GM12873 (cell line): ENCODE measurements at regions not wholly inside any gene's neighbourhood (a gene's known extent, or its start where the extent isn't known, plus 50 kb on each side); places are given as distances from the start of the nearest gene placed in this dataset.

Experiments used
- TF ChIP-seq, protein P1 (sequence below): IDR thresholded peaks from 2 replicates; pipeline ENCODE4 v1.5.1; 2012; ENCODE audit warnings: low read depth, mild to moderate bottlenecking, moderate library complexity, low read length, control low read depth; ENCODE audit not compliant: insufficient read depth; ENCODE audit errors: missing control alignments

DNA sequence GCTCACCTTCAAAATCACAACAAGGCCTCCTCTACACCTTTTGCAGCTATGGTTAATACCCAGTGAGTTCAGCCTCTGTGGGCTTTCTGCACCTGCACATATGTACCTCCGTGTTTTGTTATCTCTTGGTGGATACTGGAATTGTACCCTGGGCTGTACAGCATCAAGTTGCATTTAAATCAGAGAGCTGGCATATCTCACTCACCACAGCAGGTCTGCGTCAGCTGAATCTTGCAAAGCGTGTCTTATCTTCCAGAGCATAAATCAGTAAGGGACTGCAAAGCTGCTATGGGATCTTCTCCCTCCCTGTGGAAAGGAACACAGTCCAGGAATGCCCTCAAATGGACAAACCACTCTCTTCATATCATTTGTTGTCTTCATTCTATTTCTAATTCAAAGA is 1048.7 kb downstream of the UQCRFS1 start:
- TF ChIP-seq, protein P1, sequence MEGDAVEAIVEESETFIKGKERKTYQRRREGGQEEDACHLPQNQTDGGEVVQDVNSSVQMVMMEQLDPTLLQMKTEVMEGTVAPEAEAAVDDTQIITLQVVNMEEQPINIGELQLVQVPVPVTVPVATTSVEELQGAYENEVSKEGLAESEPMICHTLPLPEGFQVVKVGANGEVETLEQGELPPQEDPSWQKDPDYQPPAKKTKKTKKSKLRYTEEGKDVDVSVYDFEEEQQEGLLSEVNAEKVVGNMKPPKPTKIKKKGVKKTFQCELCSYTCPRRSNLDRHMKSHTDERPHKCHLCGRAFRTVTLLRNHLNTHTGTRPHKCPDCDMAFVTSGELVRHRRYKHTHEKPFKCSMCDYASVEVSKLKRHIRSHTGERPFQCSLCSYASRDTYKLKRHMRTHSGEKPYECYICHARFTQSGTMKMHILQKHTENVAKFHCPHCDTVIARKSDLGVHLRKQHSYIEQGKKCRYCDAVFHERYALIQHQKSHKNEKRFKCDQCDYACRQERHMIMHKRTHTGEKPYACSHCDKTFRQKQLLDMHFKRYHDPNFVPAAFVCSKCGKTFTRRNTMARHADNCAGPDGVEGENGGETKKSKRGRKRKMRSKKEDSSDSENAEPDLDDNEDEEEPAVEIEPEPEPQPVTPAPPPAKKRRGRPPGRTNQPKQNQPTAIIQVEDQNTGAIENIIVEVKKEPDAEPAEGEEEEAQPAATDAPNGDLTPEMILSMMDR = no peak

DNA sequence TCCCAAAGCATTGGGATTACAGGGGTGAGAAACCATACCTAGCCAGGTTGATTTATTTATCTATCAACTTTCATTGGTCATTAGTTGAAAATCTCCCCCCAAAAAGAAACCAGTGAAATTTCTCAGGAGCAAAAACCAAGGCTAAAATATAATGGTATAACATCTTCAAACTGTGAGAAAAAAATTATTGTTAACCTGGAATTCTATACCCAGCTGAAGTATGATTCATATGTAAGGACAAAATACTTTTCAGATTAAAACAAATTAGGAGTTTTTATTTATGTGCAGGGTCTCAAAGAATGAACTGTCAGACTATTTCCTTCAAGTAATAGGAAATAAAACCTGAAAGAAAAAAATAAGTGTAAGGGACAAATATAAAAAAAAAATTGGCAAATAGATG is 1053.9 kb downstream of the UQCRFS1 start:
- TF ChIP-seq, protein P1 = no peak

DNA sequence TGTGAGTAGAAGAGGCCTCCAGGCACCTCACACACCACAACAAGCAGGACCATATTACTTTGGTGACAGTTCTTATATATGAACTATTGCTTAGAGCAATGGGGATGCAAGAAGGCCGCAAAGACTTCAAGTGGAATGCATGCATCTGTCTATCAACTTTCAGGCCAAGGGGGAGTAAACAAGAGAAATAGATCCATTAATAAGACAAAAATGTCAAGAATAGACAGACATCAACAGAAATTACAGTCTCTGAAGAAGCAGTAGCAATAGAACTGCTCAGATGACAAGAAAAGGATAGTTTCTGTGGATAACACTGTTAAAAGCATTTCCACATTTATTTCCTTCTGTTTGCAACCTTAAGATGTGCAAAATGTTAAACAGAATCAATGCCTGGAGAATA is 1057.7 kb downstream of the UQCRFS1 start:
- TF ChIP-seq, protein P1 = no peak

DNA sequence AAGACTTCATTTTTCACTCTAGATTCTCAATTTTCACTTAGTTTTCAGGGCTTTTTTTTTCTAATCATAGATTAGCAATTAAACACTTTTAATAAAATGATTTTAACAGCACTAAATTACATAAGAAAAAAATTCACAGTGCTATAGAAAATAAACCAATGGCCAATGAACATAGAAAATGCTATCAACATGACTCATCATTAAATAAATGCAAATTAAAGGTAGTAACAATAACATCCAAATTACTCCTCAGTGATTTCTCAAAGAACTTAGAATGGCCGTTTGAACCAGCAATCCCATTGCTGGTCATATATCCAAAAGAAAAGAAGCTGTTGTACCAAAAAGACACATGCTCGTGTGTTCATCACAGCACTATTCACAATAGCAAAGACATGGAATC is 1058.9 kb downstream of the UQCRFS1 start:
- TF ChIP-seq, protein P1 = no peak

DNA sequence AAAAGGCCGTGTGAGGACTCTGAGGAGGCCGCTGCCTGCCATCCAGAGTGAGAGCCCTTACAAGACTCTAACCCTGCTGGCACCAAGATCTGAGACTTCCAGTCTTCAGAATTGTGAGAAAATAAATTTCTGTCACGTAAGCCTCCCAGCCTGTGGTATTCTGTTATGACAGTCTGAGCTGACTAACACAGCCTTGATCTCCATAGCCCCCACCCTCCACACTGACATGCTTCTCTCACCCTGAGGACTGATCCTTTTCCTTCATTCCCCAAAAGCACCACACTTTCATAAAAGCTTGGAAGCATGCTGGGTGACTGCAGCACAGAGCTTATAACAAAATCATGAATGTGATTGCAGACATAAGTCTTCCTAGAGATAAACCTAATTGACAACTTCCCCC is 1059.8 kb downstream of the UQCRFS1 start:
- TF ChIP-seq, protein P1 = no peak

DNA sequence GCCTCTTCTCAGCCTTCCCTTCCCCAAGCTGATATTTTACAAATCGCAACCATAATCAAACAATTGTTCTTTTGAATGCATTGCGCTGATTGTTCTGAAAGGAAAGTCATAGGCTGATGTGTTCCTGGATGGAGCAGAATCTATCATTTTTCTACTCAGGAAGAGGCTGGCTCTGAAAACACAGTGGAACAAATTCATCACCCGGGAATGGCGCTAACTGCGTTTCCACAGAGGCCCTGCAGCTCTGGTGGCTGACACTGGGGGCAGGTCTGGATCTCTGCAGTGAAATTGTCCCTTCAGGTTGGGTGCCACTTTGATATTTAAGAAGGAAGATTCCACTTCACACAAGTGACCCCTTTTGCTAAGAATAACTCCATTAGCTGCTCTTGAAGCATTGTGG is 1060.8 kb downstream of the UQCRFS1 start:
- TF ChIP-seq, protein P1 = no peak

DNA sequence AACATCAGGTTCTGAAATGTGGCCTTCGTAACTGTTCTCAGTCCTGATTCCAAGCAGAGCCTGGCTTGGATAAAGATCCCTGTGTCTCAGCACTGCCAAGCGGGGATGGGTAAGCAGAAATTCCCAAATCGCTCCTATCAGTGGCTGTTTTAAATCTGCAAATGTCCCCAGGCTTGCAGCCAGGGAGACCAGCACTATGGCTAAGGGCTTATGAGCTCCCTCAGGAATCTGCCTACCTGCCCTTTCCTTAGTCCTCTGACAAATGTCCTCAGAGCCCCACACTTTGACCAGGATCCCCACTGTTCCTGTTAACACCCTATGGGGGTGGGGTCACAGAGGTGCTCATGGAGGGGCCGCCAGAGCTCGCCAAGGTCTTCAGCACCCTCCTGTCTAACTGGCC is 1062.8 kb downstream of the UQCRFS1 start:
- TF ChIP-seq, protein P1 = no peak

DNA sequence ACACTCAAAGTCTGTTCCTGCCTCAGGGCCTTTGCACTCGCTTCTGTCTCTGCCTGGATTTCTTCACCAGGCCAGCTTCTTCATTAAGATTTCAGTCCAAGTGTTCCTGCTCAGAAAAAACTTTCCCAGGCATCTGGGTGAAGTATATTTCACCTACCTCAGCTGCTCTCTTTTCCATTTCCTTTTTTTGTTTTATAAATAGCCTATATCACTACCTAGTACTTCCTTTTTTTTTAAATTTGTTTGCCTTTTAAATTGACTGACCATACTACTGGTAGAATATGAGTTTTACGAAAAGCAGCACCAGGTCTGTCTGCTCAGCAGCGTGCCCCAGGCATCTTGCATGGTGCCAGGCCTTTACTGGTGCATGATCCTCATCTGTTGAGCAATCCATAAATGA is 1064.4 kb downstream of the UQCRFS1 start:
- TF ChIP-seq, protein P1 = no peak
